H1 (cell line): ENCODE measurements at regions not wholly inside any gene's neighbourhood (a gene's known extent, or its start where the extent isn't known, plus 50 kb on each side); places are given as distances from the start of the nearest gene placed in this dataset.

Experiments used
- ASH2L ChIP-seq: fragments of 200-600, 300-600 bp; sonication (generic); IDR thresholded peaks from one replicate; pipeline ENCODE4 v1.7.1; 2017; ENCODE audit warnings: low read length
- KDM4A ChIP-seq: IDR thresholded peaks from one replicate; pipeline ENCODE4 v1.7.1; 2012; ENCODE audit warnings: low read depth, mild to moderate bottlenecking, moderate library complexity, low read length, inconsistent platforms; ENCODE audit not compliant: severe bottlenecking
- MAFK ChIP-seq: IDR thresholded peaks from 2 replicates; pipeline ENCODE4 v1.6.1; 2012; ENCODE audit warnings: low read depth, mild to moderate bottlenecking, improper control_type of control experiment, low read length
- POLR2A ChIP-seq, 2 experiments: IDR thresholded peaks; 1 replicate in 1 of 2; 2 replicates in 1 of 2; pipeline ENCODE4 v1.6.1; 2011; ENCODE audit warnings: low read depth in 2 of 2, low read length in 2 of 2, mild to moderate bottlenecking in 2 of 2; ENCODE audit errors: control extremely low read depth in 1 of 2
- POLR2AphosphoS5 ChIP-seq: IDR thresholded peaks from 2 replicates; pipeline ENCODE4 v1.6.1; 2011; ENCODE audit warnings: low read depth, low read length
- RBBP5 ChIP-seq: IDR thresholded peaks from 2 replicates; pipeline ENCODE4 v1.7.1; 2012; ENCODE audit warnings: low read depth, mild to moderate bottlenecking, inconsistent platforms, low read length, moderate library complexity, borderline replicate concordance
- RFX5 ChIP-seq: IDR thresholded peaks from 2 replicates; pipeline ENCODE4 v1.6.1; 2011; ENCODE audit warnings: low read depth, low read length, improper control_type of control experiment, borderline replicate concordance
- SP2 ChIP-seq: IDR thresholded peaks from 2 replicates; pipeline ENCODE4 v1.6.1; 2012; ENCODE audit warnings: mild to moderate bottlenecking, low read length, inconsistent platforms
- TAF7 ChIP-seq: optimal IDR thresholded peaks from 2 replicates; pipeline ENCODE3; 2011; ENCODE audit warnings: low read depth, mild to moderate bottlenecking, inconsistent platforms, low read length, moderate library complexity, borderline replicate concordance
- TBP ChIP-seq: IDR thresholded peaks from 2 replicates; pipeline ENCODE4 v1.6.1; 2011; ENCODE audit warnings: low read depth, low read length, improper control_type of control experiment
- TCF12 ChIP-seq: IDR thresholded peaks from 2 replicates; pipeline ENCODE4 v1.6.1; 2011; ENCODE audit warnings: low read depth, mild to moderate bottlenecking, low read length
- TF ChIP-seq, protein P1 (sequence below): IDR thresholded peaks from 2 replicates; pipeline ENCODE4 v1.6.1; 2012; ENCODE audit warnings: inconsistent platforms
- TF ChIP-seq, protein P2 (sequence below), 3 experiments: IDR thresholded peaks; 1 replicate in 2 of 3; 2 replicates in 1 of 3; pipeline versions ENCODE4 v1.5.1 to v1.6.1; 2011; ENCODE audit warnings: low read length in 3 of 3, mild to moderate bottlenecking in 3 of 3, inconsistent platforms in 2 of 3, low read depth in 1 of 3, moderate library complexity in 1 of 3; ENCODE audit not compliant: insufficient read depth in 1 of 3; ENCODE audit errors: control extremely low read depth in 1 of 3

DNA sequence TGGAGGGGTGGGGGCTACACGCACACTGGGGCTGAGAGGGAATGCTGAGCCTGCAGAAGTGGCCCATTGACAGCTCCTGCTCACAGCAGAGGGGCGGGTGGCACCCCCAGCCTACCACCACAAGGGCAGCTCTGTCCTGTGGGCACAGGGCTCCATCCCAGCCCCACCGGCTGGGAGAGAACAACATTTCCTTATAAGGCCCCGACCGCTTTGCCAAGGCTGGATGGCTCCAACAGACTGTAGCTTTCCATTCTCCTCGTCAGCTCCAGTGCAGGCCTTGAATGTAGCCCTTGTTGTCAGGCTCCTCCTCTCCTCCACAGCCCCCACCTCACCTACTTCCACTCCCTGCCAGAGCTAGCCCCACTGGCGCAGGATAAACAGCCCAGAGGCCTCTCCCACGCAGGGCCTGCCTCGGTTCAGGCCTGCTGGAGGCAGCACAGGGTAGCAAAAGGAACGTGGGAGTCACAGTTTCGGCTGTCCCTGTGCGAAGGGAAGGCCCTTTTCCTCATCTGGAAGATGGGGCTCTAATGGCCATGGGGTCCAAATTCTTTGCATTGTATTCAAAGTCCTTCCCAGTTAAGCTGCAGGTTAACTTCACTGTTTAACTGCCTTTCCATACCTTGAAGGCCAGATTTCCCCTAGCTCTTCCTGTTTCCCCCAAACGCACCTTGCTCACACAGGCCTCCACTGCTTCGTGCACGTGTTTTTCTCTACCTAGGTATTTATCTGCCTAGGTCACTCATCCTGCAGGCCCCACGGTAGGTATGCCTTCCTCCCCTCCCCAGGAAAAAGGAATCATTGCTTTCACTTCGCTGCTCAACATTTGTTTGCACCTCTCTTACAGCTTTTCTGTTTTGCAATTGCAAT is 101.6 kb upstream of the LPP start (continued):
- TF ChIP-seq, protein P1, sequence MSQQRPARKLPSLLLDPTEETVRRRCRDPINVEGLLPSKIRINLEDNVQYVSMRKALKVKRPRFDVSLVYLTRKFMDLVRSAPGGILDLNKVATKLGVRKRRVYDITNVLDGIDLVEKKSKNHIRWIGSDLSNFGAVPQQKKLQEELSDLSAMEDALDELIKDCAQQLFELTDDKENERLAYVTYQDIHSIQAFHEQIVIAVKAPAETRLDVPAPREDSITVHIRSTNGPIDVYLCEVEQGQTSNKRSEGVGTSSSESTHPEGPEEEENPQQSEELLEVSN = no peak
- TF ChIP-seq KDM4A = no peak
- peak; percentile 49 for TF ChIP-seq ASH2L
- TF ChIP-seq POLR2AphosphoS5 = peak; percentile 75
- TF ChIP-seq SP2 = no peak
- TF ChIP-seq TBP = 0 out of 2 replicates have a peak, but pooled peaks have one; percentile 13
- TF ChIP-seq MAFK = peak; percentile 34; the same call in 1 of the 2 replicates
- TF ChIP-seq RFX5 = no peak
- peak; percentile 39 for TF ChIP-seq TAF7
- TF ChIP-seq TCF12 = peak; percentile 73; the same call in 1 of the 2 replicates
- no peak for TF ChIP-seq RBBP5
- TF ChIP-seq, protein P2, sequence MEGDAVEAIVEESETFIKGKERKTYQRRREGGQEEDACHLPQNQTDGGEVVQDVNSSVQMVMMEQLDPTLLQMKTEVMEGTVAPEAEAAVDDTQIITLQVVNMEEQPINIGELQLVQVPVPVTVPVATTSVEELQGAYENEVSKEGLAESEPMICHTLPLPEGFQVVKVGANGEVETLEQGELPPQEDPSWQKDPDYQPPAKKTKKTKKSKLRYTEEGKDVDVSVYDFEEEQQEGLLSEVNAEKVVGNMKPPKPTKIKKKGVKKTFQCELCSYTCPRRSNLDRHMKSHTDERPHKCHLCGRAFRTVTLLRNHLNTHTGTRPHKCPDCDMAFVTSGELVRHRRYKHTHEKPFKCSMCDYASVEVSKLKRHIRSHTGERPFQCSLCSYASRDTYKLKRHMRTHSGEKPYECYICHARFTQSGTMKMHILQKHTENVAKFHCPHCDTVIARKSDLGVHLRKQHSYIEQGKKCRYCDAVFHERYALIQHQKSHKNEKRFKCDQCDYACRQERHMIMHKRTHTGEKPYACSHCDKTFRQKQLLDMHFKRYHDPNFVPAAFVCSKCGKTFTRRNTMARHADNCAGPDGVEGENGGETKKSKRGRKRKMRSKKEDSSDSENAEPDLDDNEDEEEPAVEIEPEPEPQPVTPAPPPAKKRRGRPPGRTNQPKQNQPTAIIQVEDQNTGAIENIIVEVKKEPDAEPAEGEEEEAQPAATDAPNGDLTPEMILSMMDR (IDR thresholded peaks at IDR 0.05; ENCODE audit: control extremely low read depth in 1 of 3, insufficient read depth in 1 of 3, low read depth in 1 of 3, low read length in 3 of 3) = peak; percentile 49 to 59 (median 56)
- TF ChIP-seq POLR2A (IDR thresholded peaks at IDR 0.05; ENCODE audit: control extremely low read depth in 1 of 2, low read depth in 2 of 2, low read length in 2 of 2) = peak in 1 of 2 experiments; percentile 42; a peak in 1 of 3 replicates
